Body of pancreas (tissue), 4 donors: ENCODE measurements at regions not wholly inside any gene's neighbourhood (a gene's known extent, or its start where the extent isn't known, plus 50 kb on each side); places are given as distances from the start of the nearest gene placed in this dataset.
"Not testable (repeated sequence)": the region's sequence is repeated elsewhere in the genome, so short reads cannot be mapped to it uniquely, and the experiment has no call there.

Experiments used
- ATAC-seq: fragments of 150-250 bp; one replicate; pipeline ENCODE4 v1.9.1; 2016
- DNase-seq, 4 donors: peaks; one replicate each; pipeline ENCODE4 v3.0.0-alpha.2; 2019
- H3K27ac ChIP-seq, 4 donors: fragments of 200-600 bp; sonication (generic); 1 replicate in 3 of 4; 2 replicates in 1 of 4; pipeline versions ENCODE4 v1.5.1 to v1.6.1; 2016 to 2019; ENCODE audit warnings: mild to moderate bottlenecking in 1 of 4, mixed read lengths in 1 of 4, moderate library complexity in 1 of 4
- H3K27me3 ChIP-seq, 2 donors: fragments of 200-600 bp; sonication (generic); one replicate each; pipeline ENCODE4 v1.6.0; 2016; ENCODE audit warnings: mild to moderate bottlenecking in 1 of 2
- H3K36me3 ChIP-seq, 2 donors: fragments of 200-600 bp; sonication (generic); replicated peaks in 1 of 2; 2 replicates each; pipeline ENCODE4 v1.5.1; 2016; ENCODE audit warnings: low read depth in 2 of 2; ENCODE audit not compliant: insufficient read depth in 1 of 2
- H3K4me1 ChIP-seq: fragments of 200-600 bp; sonication (generic); one replicate; pipeline ENCODE4 v1.6.0; 2016
- H3K4me3 ChIP-seq, 2 donors: fragments of 200-600 bp; sonication (generic); 1 replicate in 1 of 2; 2 replicates in 1 of 2; pipeline ENCODE4 v1.5.1; 2016 to 2019
- H3K9me3 ChIP-seq, 3 donors: fragments of 200-600 bp; sonication (generic); 1 replicate in 2 of 3; 2 replicates in 1 of 3; pipeline ENCODE4 v1.5.1; 2016
- CTCF ChIP-seq, 7 experiments: fragments of 450-650 bp in 4 of 7; fragments of 200-600 bp in 3 of 7; sonication (generic) in 3 of 7; IDR thresholded peaks; one replicate each; pipeline ENCODE4 v1.5.1; 2016 to 2019; ENCODE audit warnings: antibody characterized with exemption in 7 of 7
- POLR2A ChIP-seq, 3 donors: fragments of 450-650 bp; IDR thresholded peaks; one replicate each; pipeline ENCODE4 v1.6.1; 2016; ENCODE audit warnings: antibody characterized with exemption in 3 of 3, mild to moderate bottlenecking in 2 of 3
- WGBS, 2 donors: methylation state at CpG; one replicate each; pipeline ENCODE4 v1.1.5; 2017; 5-methylcytosine and 5-hydroxymethylcytosine counted together
- intact Hi-C: fragments of 100-400 bp; cut with DNase I; formaldehyde crosslinking; loops from one replicate; pipeline ENCODE4 v1.15.1; 2023

GRCh38 chr5:101009758-101010519 is 106.9 kb upstream of the ST8SIA4 start:
- H3K36me3 ChIP-seq, result no peaks in the 10 kb centered on the region
- ATAC-seq (no peak), DNase-seq (no peak)
- no peaks in the 10 kb centered on the region for H3K4me1 ChIP-seq
- no peak overlapping the region for H3K4me3 ChIP-seq
- no peaks in the 10 kb centered on the region for H3K27me3 ChIP-seq
- H3K9me3 ChIP-seq, result no peaks in the 10 kb centered on the region
- 38 to 43% methylated on average over 9 of the region's 9 CpGs for WGBS, 2 donors
- H3K27ac ChIP-seq, result no peak overlapping the region
- intact Hi-C loops, result no loop called here
- TF ChIP-seq CTCF (IDR thresholded peaks at IDR 0.05) (no peak), POLR2A (IDR thresholded peaks at IDR 0.05) (no peak)

- Histone ChIP-seq H3K27me3 (no peaks in the 10 kb centered on the region), H3K4me1 (no peaks in the 10 kb centered on the region), H3K9me3 (no peaks in the 10 kb centered on the region), H3K36me3 (no peaks in the 10 kb centered on the region), H3K27ac (no peak overlapping the region), H3K4me3 (no peak overlapping the region)
- ATAC-seq (no peak), DNase-seq (no peak)
- intact Hi-C loops, result no loop called here
- TF ChIP-seq CTCF (IDR thresholded peaks at IDR 0.05), result no peak
- no peak for TF ChIP-seq POLR2A (IDR thresholded peaks at IDR 0.05)
- 50% methylated on average over 1 of the region's 1 CpG for WGBS, 2 donors
These were observed 89.3 kb upstream of the ST8SIA4 start for GRCh38 chr5:100992354-100992753.

GRCh38 chr5:100983601-100984000 is 80.5 kb upstream of the ST8SIA4 start:
- H3K9me3 ChIP-seq, H3K4me1 ChIP-seq, H3K36me3 ChIP-seq, ATAC-seq, H3K27me3 ChIP-seq, intact Hi-C loops, DNase-seq, H3K4me3 ChIP-seq, H3K27ac ChIP-seq: not testable (repeated sequence)
- WGBS, 2 donors, result 46 to 50% methylated on average over 6 of the region's 6 CpGs

GRCh38 chr5:100974082-100974481 is 71.0 kb upstream of the ST8SIA4 start:
- WGBS, 2 donors, result 48 to 67% methylated on average over 3 of the region's 3 CpGs
- Histone ChIP-seq H3K27me3 (no peaks in the 10 kb centered on the region), H3K36me3 (no peaks in the 10 kb centered on the region), H3K4me3 (no peak overlapping the region), H3K27ac (no peak overlapping the region), H3K4me1 (no peaks in the 10 kb centered on the region), H3K9me3 (no peaks in the 10 kb centered on the region)
- TF ChIP-seq POLR2A (IDR thresholded peaks at IDR 0.05) (no peak), CTCF (IDR thresholded peaks at IDR 0.05) (no peak)
- ATAC-seq (no peak), DNase-seq (no peak)
- intact Hi-C loops, result no loop called here

GRCh38 chr5:100970646-100971255 is 67.7 kb upstream of the ST8SIA4 start:
- Histone ChIP-seq H3K4me3 (no peak overlapping the region), H3K27me3 (no peaks in the 10 kb centered on the region), H3K4me1 (no peaks in the 10 kb centered on the region), H3K9me3 (no peaks in the 10 kb centered on the region), H3K27ac (no peak overlapping the region), H3K36me3 (no peaks in the 10 kb centered on the region)
- WGBS, 2 donors, result 45 to 56% methylated on average over 5 of the region's 5 CpGs
- intact Hi-C loops, result no loop called here
- no peak for DNase-seq
- ATAC-seq, result no peak
- TF ChIP-seq CTCF (IDR thresholded peaks at IDR 0.05) (no peak), POLR2A (IDR thresholded peaks at IDR 0.05) (no peak)
